ENCODE measurements at regions not wholly inside any gene's neighbourhood (a gene's known extent, or its start where the extent isn't known, plus 50 kb on each side); places are given as distances from the start of the nearest gene placed in this dataset.
A peak's percentile ranks its signal among the peaks of the same experiment; 100 is the strongest.

- no peaks in the 10 kb centered on the region for H3K4me1 ChIP-seq (ENCODE audit: insufficient read depth, poor library complexity, severe bottlenecking)
- no peak overlapping the region for H3K27ac ChIP-seq (ENCODE audit: poor library complexity, severe bottlenecking)
- no peak overlapping the region for H3K4me3 ChIP-seq (ENCODE audit: severe bottlenecking)
- ATAC-seq (ENCODE audit: low read depth) (no peak), DNase-seq (ENCODE audit: low spot score) (no peak)
- H3K9me3 ChIP-seq (ENCODE audit: severe bottlenecking) = no peaks in the 10 kb centered on the region
- H3K27me3 ChIP-seq (ENCODE audit: insufficient read depth, poor library complexity, severe bottlenecking) = peaks cover 3% of the 10 kb centered on the region
- TF ChIP-seq CTCF (IDR thresholded peaks at IDR 0.05; ENCODE audit: poor library complexity, severe bottlenecking) = no peak
- no peaks in the 10 kb centered on the region for H3K36me3 ChIP-seq (ENCODE audit: low read depth)
These were observed 89.5 kb upstream of the MANEA start for GRCh38 chr6:95487817-95488216.

GRCh38 chr6:95489185-95489863, 88.0 kb upstream of the MANEA start:
- no peaks in the 10 kb centered on the region for H3K9me3 ChIP-seq (ENCODE audit: severe bottlenecking)
- DNase-seq (ENCODE audit: low spot score) (no peak), ATAC-seq (ENCODE audit: low read depth) (no peak)
- H3K36me3 ChIP-seq (ENCODE audit: low read depth) = no peaks in the 10 kb centered on the region
- peaks cover 3% of the 10 kb centered on the region for H3K27me3 ChIP-seq (ENCODE audit: insufficient read depth, poor library complexity, severe bottlenecking)
- H3K4me1 ChIP-seq (ENCODE audit: insufficient read depth, poor library complexity, severe bottlenecking) = no peaks in the 10 kb centered on the region
- H3K27ac ChIP-seq (ENCODE audit: poor library complexity, severe bottlenecking) = no peak overlapping the region
- H3K4me3 ChIP-seq (ENCODE audit: severe bottlenecking) = no peak overlapping the region
- TF ChIP-seq CTCF (IDR thresholded peaks at IDR 0.05; ENCODE audit: poor library complexity, severe bottlenecking) = no peak

- no peaks in the 10 kb centered on the region for H3K9me3 ChIP-seq (ENCODE audit: severe bottlenecking)
- DNase-seq (ENCODE audit: low spot score) (peak; percentile 26), ATAC-seq (ENCODE audit: low read depth) (no peak)
- H3K4me3 ChIP-seq (ENCODE audit: severe bottlenecking) = no peak overlapping the region
- TF ChIP-seq CTCF (IDR thresholded peaks at IDR 0.05; ENCODE audit: poor library complexity, severe bottlenecking) = no peak
- no peaks in the 10 kb centered on the region for H3K4me1 ChIP-seq (ENCODE audit: insufficient read depth, poor library complexity, severe bottlenecking)
- H3K36me3 ChIP-seq (ENCODE audit: low read depth) = no peaks in the 10 kb centered on the region
- no peak overlapping the region for H3K27ac ChIP-seq (ENCODE audit: poor library complexity, severe bottlenecking)
- H3K27me3 ChIP-seq (ENCODE audit: insufficient read depth, poor library complexity, severe bottlenecking) = no peaks in the 10 kb centered on the region
These were observed 80.4 kb upstream of the MANEA start for GRCh38 chr6:95496769-95497426.

GRCh38 chr6:95501032-95501904, 76.1 kb upstream of the MANEA start:
- Histone ChIP-seq H3K4me3 (ENCODE audit: severe bottlenecking) (no peak overlapping the region), H3K9me3 (ENCODE audit: severe bottlenecking) (no peaks in the 10 kb centered on the region), H3K27ac (ENCODE audit: poor library complexity, severe bottlenecking) (no peak overlapping the region), H3K36me3 (ENCODE audit: low read depth) (no peaks in the 10 kb centered on the region), H3K27me3 (ENCODE audit: insufficient read depth, poor library complexity, severe bottlenecking) (no peaks in the 10 kb centered on the region), H3K4me1 (ENCODE audit: insufficient read depth, poor library complexity, severe bottlenecking) (no peaks in the 10 kb centered on the region)
- DNase-seq (ENCODE audit: low spot score) (no peak), ATAC-seq (ENCODE audit: low read depth) (no peak)
- no peak for TF ChIP-seq CTCF (IDR thresholded peaks at IDR 0.05; ENCODE audit: poor library complexity, severe bottlenecking)

Data from RWPE2 (cell line).